Tibial nerve (tissue), 3 donors: ENCODE measurements at regions not wholly inside any gene's neighbourhood (a gene's known extent, or its start where the extent isn't known, plus 50 kb on each side); places are given as distances from the start of the nearest gene placed in this dataset.

Experiments used
- CTCF ChIP-seq, 5 experiments: fragments of 200-600 bp in 3 of 5; fragments of 450-650 bp in 2 of 5; sonication (generic) in 3 of 5; IDR thresholded peaks; one replicate each; pipeline ENCODE4 v1.5.1; 2016 to 2019; ENCODE audit warnings: antibody characterized with exemption in 5 of 5, mild to moderate bottlenecking in 3 of 5, moderate library complexity in 2 of 5
- POLR2A ChIP-seq, 2 donors: fragments of 450-650 bp; IDR thresholded peaks; one replicate each; pipeline ENCODE4 v1.6.1; 2017; ENCODE audit warnings: antibody characterized with exemption in 2 of 2, mild to moderate bottlenecking in 2 of 2, moderate library complexity in 2 of 2

DNA sequence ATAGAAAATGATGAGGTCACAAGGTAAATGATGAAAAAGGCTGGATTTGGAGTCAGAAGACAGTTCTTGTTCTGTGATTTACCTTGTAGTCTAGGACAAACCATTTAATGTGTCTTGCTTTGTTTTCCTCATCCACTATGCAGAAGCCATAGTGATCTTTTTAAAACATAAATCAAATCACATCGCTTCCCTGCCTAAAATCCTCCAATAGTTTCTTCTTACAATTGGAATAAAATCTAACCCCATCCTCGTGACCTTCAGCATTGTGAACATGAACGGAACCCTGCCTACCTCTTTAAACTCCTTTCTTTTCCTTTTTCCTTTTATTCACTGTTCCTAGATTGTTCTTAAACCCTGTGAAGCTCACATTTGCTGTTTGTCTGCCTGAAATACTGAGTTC lies 204.9 kb upstream of the SAMSN1 start:
- TF ChIP-seq POLR2A (IDR thresholded peaks at IDR 0.05) (no peak), CTCF (IDR thresholded peaks at IDR 0.05) (no peak)
